GM23338 (cell line): ENCODE measurements at regions not wholly inside any gene's neighbourhood (a gene's known extent, or its start where the extent isn't known, plus 50 kb on each side); places are given as distances from the start of the nearest gene placed in this dataset.

Experiments
- ATAC-seq: fragments of 200-7000 bp; cut with Tn5 transposase; 3 replicates; pipeline ENCODE4 v1.9.1; 2020
- DNase-seq: peaks from one replicate; pipeline ENCODE4 v3.0.0-alpha.2; 2015; ENCODE audit warnings: low spot score
- H2AFZ ChIP-seq: fragments of 200-600 bp; sonication (generic); 2 replicates; pipeline ENCODE4 v1.8.0; 2016; ENCODE audit warnings: antibody characterized with exemption, mild to moderate bottlenecking, moderate library complexity
- H3F3A ChIP-seq: fragments of 200-600 bp; sonication (generic); replicated peaks from 2 replicates; pipeline ENCODE4 v1.8.0; 2017; ENCODE audit warnings: antibody characterized with exemption, mixed run types, low read depth
- H3K27ac ChIP-seq: fragments of 200-600 bp; sonication (generic); 2 replicates; pipeline ENCODE4 v1.6.1; 2016; ENCODE audit warnings: low read depth
- H3K27me3 ChIP-seq: fragments of 200-600 bp; sonication (generic); 2 replicates; pipeline ENCODE4 v1.8.0; 2016; ENCODE audit warnings: mild to moderate bottlenecking, mixed run types, moderate library complexity; ENCODE audit not compliant: insufficient read depth
- H3K36me3 ChIP-seq: fragments of 200-600 bp; sonication (generic); 2 replicates; pipeline ENCODE4 v1.8.0; 2016; ENCODE audit warnings: mild to moderate bottlenecking; ENCODE audit not compliant: insufficient read depth
- H3K4me1 ChIP-seq: fragments of 200-600 bp; sonication (generic); 2 replicates; pipeline ENCODE4 v1.8.0; 2016; ENCODE audit warnings: mild to moderate bottlenecking, moderate library complexity; ENCODE audit not compliant: insufficient read depth
- H3K4me2 ChIP-seq: fragments of 200-600 bp; sonication (generic); 2 replicates; pipeline ENCODE4 v1.7.1; 2017; ENCODE audit warnings: mixed run types
- H3K4me3 ChIP-seq: fragments of 200-600 bp; sonication (generic); 2 replicates; pipeline ENCODE4 v1.6.1; 2016; ENCODE audit warnings: mixed run types
- H3K79me2 ChIP-seq: fragments of 200-600 bp; sonication (generic); replicated peaks from 2 replicates; pipeline ENCODE4 v1.8.0; 2017; ENCODE audit warnings: mild to moderate bottlenecking; ENCODE audit not compliant: insufficient read depth
- H3K9me2 ChIP-seq: fragments of 200-600 bp; sonication (generic); 2 replicates; pipeline ENCODE4 v1.8.0; 2017; ENCODE audit not compliant: insufficient read depth
- H4K20me1 ChIP-seq: fragments of 200-600 bp; sonication (generic); replicated peaks from 2 replicates; pipeline ENCODE4 v1.8.0; 2017; ENCODE audit warnings: mild to moderate bottlenecking; ENCODE audit not compliant: insufficient read depth
- H3K27ac Mint-ChIP-seq: 2 replicates; pipeline ENCODE4 v1.8.0; 2020; ENCODE audit warnings: inconsistent platforms, mild to moderate bottlenecking, moderate library complexity, mixed read lengths
- H3K27me3 Mint-ChIP-seq: 3 replicates; pipeline ENCODE4 v1.8.0; 2022; ENCODE audit warnings: low read depth, mild to moderate bottlenecking, moderate library complexity, mixed read lengths, inconsistent platforms; ENCODE audit not compliant: insufficient read depth, poor library complexity
- H3K36me3 Mint-ChIP-seq: 3 replicates; pipeline ENCODE4 v1.8.0; 2021; ENCODE audit warnings: low read depth, mild to moderate bottlenecking, inconsistent platforms, moderate library complexity, mixed read lengths
- H3K4me1 Mint-ChIP-seq: 3 replicates; pipeline ENCODE4 v1.8.0; 2020; ENCODE audit warnings: mild to moderate bottlenecking, inconsistent platforms, mixed read lengths
- H3K4me3 Mint-ChIP-seq: 3 replicates; pipeline ENCODE4 v1.8.0; 2021; ENCODE audit warnings: moderate library complexity, mild to moderate bottlenecking, inconsistent platforms, mixed read lengths
- H3K9me3 Mint-ChIP-seq: 3 replicates; pipeline ENCODE4 v1.8.0; 2020; ENCODE audit warnings: moderate library complexity, mild to moderate bottlenecking, inconsistent platforms, mixed read lengths
- CREB1 ChIP-seq: fragments of 250-450 bp; sonication (Bioruptor Pico); IDR thresholded peaks from 2 replicates; pipeline ENCODE4 v1.5.0; 2020; ENCODE audit warnings: low read depth, mild to moderate bottlenecking, moderate library complexity
- CTCF ChIP-seq, 2 experiments: fragments of 200-600 bp in 1 of 2; sonication (generic) in 1 of 2; conservative IDR thresholded peaks; 2 replicates each; pipeline versions ENCODE4 v1.5.1 to v1.6.1; 2016 to 2017; ENCODE audit warnings: antibody characterized with exemption in 2 of 2, low read depth in 2 of 2, mild to moderate bottlenecking in 2 of 2, moderate library complexity in 1 of 2
- ETS1 ChIP-seq: IDR thresholded peaks from 2 replicates; pipeline ENCODE4 v1.6.1; 2016; ENCODE audit warnings: antibody characterized with exemption
- EZH2 ChIP-seq: fragments of 200-600 bp; sonication (generic); IDR thresholded peaks from one replicate; pipeline ENCODE4 v1.8.0; 2017; ENCODE audit warnings: antibody characterized with exemption, mild to moderate bottlenecking, low read depth; ENCODE audit not compliant: unreplicated experiment
- EZH2phosphoT487 ChIP-seq: fragments of 200-600 bp; sonication (generic); IDR thresholded peaks from one replicate; pipeline ENCODE4 v1.8.1; 2018; ENCODE audit warnings: antibody characterized with exemption; ENCODE audit not compliant: unreplicated experiment
- JUNB ChIP-seq: IDR thresholded peaks from one replicate; pipeline ENCODE4 v1.6.1; 2016; ENCODE audit warnings: antibody characterized with exemption; ENCODE audit not compliant: unreplicated experiment
- NANOG ChIP-seq: IDR thresholded peaks from 2 replicates; pipeline ENCODE4 v1.6.1; 2016; ENCODE audit warnings: antibody characterized with exemption, borderline replicate concordance
- POLR2AphosphoS5 ChIP-seq: IDR thresholded peaks from 2 replicates; pipeline ENCODE4 v1.6.1; 2016; ENCODE audit warnings: antibody characterized with exemption, low read depth
- REST ChIP-seq: IDR thresholded peaks from one replicate; pipeline ENCODE4 v1.6.1; 2018; ENCODE audit warnings: antibody characterized with exemption; ENCODE audit not compliant: unreplicated experiment
- STAT1 ChIP-seq: IDR thresholded peaks from one replicate; pipeline ENCODE4 v1.6.1; 2016; ENCODE audit warnings: antibody characterized with exemption; ENCODE audit not compliant: unreplicated experiment
- ZNF114 ChIP-seq: fragments of 250-450 bp; sonication (Bioruptor Pico); IDR thresholded peaks from 2 replicates; pipeline ENCODE4 v1.5.0; 2020; ENCODE audit warnings: mild to moderate bottlenecking, moderate library complexity
- ZNF331 ChIP-seq: fragments of 250-450 bp; sonication (Bioruptor Pico); IDR thresholded peaks from 2 replicates; pipeline ENCODE4 v1.5.0; 2020; ENCODE audit warnings: low read depth, mild to moderate bottlenecking, moderate library complexity
- ZNF462 ChIP-seq: fragments of 250-450 bp; sonication (Bioruptor Pico); IDR thresholded peaks from 2 replicates; pipeline ENCODE4 v1.5.0; 2020; ENCODE audit warnings: mild to moderate bottlenecking, moderate library complexity

GRCh38 chr11:64436000-64436399 is 77.0 kb downstream of the RPS6KA4 start:
- no peaks in the 10 kb centered on the region for H3K79me2 ChIP-seq
- no peak overlapping the region for H3K27ac ChIP-seq
- H3K36me3 ChIP-seq = no peaks in the 10 kb centered on the region
- TF ChIP-seq EZH2 (no peak), CREB1 (CRISPR knock-in tag) (no peak), CTCF (conservative IDR thresholded peaks at IDR 0.05; ENCODE audit: low read depth in 2 of 2) (no peak), ZNF114 (CRISPR knock-in tag) (no peak), NANOG (no peak), ZNF462 (no peak), EZH2phosphoT487 (no peak), POLR2AphosphoS5 (no peak), ETS1 (no peak), ZNF331 (no peak), JUNB (no peak), REST (no peak), STAT1 (no peak)
- no peaks in the 10 kb centered on the region for H4K20me1 ChIP-seq
- H3K9me2 ChIP-seq = no peaks in the 10 kb centered on the region
- no peaks in the 10 kb centered on the region for H3F3A ChIP-seq
- DNase-seq (no peak), ATAC-seq (no peak)
- H3K27me3 Mint-ChIP-seq = peaks cover 25% of the 10 kb centered on the region
- no peaks in the 10 kb centered on the region; the same call in 2 of the 3 replicates for H3K9me3 Mint-ChIP-seq
- no peak overlapping the region for H2AFZ ChIP-seq
- peaks cover 3% of the 10 kb centered on the region; the same call in 1 of the 3 replicates for H3K4me1 Mint-ChIP-seq
- no peak overlapping the region for H3K4me3 Mint-ChIP-seq
- H3K4me2 ChIP-seq = no peak overlapping the region
- H3K27me3 ChIP-seq = no peaks in the 10 kb centered on the region
- H3K27ac Mint-ChIP-seq = no peak overlapping the region
- no peaks in the 10 kb centered on the region for H3K36me3 Mint-ChIP-seq
- H3K4me1 ChIP-seq = no peaks in the 10 kb centered on the region
- H3K4me3 ChIP-seq = no peak overlapping the region
